Amniotic epithelial cell (primary cell): ENCODE measurements at regions not wholly inside any gene's neighbourhood (a gene's known extent, or its start where the extent isn't known, plus 50 kb on each side); places are given as distances from the start of the nearest gene placed in this dataset.
"Not testable (repeated sequence)": the region's sequence is repeated elsewhere in the genome, so short reads cannot be mapped to it uniquely, and the experiment has no call there.

Experiments used
- DNase-seq: peaks from one replicate; pipeline ENCODE4 v3.0.0-alpha.2; 2010; ENCODE audit warnings: low read depth

DNA sequence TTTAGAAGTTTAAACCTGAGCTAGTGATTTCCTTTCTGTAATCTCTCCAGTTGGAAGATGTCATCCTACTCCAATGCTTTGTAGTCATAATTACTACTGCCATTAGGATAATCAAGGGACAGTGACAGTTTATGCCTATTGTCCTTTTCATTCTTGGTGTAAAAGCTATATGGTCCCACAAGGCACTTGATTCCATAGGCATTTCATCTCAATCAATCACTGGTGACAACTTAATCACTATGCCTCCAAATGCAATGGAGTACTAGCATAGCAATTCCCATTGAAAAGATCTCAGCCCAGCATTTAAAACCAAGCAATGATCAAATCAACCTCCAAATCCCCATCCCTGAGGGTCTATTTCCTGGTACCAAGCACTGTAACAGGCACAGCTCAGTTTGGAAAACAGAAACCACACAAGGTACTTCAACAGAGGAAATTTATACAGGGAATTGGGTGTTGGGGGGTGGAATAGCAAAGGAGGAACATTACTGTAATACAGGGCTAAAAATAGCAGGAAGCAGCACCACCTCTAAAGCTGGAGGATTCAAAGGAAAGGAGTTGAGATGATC, 51.0 kb downstream of the FHIP2A start:
- no peak for DNase-seq

DNA sequence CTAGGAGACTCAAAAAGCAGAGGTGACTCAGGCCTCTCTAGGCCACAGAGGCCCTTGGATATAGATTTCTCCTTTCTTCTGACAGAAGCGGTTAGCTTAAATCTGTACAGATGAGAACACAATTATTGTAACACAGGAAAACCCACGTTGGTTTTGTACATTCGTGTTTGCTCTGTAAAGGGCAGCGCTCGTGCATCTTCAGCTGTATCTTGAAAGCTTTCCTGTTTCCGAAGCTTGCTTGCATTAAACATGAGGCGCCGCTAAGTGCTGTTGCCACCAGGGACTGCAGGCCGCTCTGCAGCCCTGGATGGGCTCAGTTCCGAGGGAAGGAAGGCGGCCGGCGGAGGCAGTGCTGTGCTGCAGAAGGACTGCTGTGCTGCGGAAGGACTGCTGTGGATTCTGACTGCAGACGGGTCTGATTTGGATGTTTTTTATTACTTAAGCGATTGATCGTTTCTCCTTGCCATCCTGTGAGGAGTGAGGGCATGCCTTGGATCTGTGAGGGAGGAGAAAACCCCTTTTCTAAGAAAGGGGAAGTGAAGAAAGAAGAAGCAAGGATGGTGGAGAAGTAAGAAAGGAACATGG, 53.3 kb downstream of the FHIP2A start:
- peak; percentile 77 for DNase-seq

- DNase-seq, result not testable (repeated sequence)
Measured at GRCh38 chr10:114875590-114876081, 54.1 kb downstream of the FHIP2A start.

- DNase-seq, result no peak
Measured at GRCh38 chr10:114876169-114876568, 54.6 kb downstream of the FHIP2A start.

- peak; percentile 82 for DNase-seq
Measured at GRCh38 chr10:114876602-114877300, 55.2 kb downstream of the FHIP2A start.

DNA sequence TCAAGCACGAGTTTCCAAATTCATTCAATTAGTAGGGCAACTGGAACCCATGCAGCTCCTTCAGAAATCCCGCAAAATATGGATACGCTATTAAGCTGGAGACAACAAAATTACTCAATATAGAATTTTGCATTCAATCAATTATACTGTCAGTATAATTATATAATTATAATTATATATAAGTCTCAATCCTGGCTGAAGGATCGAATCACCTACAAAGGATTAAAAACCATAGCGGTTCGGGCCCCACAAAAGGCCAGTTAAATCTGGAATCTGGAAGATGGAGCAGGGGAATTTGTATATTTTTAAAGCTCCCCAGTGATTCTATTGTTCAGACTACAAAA, 55.7 kb downstream of the FHIP2A start:
- DNase-seq, result no peak

DNA sequence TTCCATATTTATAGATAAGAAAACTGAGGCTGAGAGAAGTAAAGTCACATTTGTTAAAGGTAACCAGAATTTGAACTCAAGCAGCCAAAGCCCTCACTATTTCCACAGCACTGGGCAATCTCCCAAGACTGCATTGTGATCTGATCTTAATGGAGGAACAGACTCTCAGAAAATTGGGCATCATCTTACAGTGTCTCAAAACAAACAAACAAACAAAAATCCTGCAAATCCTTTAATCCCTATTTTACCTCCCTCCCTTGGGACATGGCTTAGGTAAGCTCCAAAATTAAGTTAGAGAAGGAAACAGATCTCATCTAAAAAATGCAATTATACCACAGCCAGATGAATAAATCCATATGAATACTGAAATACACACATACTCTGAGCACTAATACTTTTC, 57.5 kb downstream of the FHIP2A start:
- DNase-seq, result no peak

GRCh38 chr10:114879541-114880158, 58.1 kb downstream of the FHIP2A start:
- peak; percentile 33 for DNase-seq

GRCh38 chr10:114881417-114881816, 56.6 kb upstream of the TRUB1 start:
- peak; percentile 31 for DNase-seq

- DNase-seq, result peak; percentile 41
Measured at GRCh38 chr10:114881901-114882300, 56.1 kb upstream of the TRUB1 start.

GRCh38 chr10:114885443-114885842, 52.6 kb upstream of the TRUB1 start:
- no peak for DNase-seq
